Activated CD4-positive, CD25-positive, alpha-beta regulatory T cell (primary cell): ENCODE measurements at regions not wholly inside any gene's neighbourhood (a gene's known extent, or its start where the extent isn't known, plus 50 kb on each side); places are given as distances from the start of the nearest gene placed in this dataset.

Experiments used
- DNase-seq, 4 experiments: peaks; one replicate each; lab custom pipeline; 2025; lab: John Stamatoyannopoulos, UW

- no peak for DNase-seq
Observed at GRCh38 chr3:106175276-106175675, 306.5 kb upstream of the CBLB start.

DNA sequence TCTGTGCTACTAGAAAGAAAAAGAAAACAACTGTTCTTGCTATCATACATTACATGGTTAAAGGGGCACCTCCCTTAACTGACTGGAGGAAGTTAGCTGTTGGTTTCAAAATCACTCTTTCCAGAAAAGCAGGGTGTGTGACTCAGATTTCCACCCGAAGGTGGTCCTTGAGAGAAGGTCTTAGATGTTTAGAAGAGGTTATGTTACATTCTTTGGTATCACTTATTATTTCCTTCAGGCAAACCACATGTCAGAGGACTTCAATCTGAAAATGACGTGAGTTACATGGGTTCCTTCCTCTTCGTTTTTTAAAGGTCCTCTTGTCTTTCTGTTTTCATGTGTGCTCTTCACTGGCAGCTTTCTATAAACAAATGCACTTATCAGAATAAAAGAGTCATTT is 307.9 kb upstream of the CBLB start:
- DNase-seq, result peak; percentile 2 to 11 (median 4)

GRCh38 chr3:106182950-106183511 is 314.2 kb upstream of the CBLB start:
- DNase-seq, result no peak

DNA sequence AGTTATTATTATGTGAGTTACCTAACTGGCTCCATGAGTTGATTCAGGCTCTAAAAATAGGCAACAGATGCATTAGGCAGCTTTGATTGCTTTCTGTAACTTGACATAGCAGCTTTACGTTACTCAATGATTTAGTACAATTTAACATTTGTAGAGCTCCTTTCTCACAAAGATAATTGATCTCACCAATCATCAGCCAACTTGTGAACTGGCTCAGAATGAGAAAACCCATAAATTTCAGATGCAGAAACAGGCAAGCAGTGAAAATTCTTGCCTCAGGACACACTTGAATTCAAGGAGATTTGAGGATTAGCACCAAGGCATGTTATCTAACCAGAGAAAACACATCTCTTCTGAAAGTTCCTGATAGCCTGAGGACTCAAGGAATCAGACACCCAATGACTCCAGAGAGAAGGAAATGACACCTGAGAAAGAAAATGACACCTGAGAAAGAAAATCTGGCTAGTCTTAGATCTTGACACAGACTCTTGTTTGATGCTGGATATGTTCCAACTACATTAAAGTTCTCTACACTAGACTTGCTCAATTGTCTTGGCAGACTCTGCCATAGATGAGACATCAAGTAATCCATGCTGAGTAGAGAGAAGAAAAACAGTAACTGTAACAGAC is 315.1 kb upstream of the CBLB start:
- DNase-seq, result no peak

DNA sequence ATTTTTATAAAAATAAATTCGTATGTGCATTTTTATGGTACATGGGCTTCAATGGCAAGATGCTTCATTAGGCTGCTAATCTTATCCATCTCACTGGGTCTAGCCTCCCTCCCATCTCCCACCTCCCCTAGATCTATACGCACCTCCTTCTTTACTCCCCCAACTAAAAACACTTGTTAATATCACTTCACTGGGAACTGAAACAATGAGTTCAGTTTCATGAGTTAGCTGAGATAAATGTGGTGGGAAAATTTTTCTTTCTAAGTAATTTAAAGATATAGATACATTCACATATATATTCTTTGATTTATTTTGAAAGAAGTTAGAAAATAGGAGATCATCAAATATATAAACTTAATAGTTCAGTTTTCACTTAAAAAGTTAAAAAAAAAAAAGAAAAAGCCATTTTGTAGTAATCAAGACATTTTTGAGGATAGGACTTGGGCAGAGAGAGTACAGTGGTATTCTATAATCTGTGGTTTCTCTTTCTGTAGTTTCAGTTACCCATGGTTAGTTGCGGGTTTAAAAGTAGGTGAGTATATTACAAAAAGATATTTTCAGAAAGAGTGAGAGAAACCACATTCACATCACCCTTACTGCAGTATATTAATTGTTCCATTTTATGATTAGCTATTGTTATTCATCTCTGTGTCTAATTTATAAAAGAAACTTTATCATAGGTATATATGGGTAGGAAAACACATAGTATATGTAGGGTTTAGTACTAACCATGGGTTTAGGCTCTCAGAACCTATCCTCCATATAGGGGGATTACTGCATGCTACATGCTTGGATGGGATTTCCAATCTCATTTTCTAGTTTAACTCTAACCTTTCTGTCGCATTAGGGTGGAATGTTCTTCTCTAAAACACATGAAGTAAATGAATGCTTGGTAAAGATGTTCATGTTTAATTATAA is 316.0 kb upstream of the CBLB start:
- DNase-seq, result no peak

- no peak for DNase-seq
Observed at GRCh38 chr3:106185949-106186348, 317.1 kb upstream of the CBLB start.

DNA sequence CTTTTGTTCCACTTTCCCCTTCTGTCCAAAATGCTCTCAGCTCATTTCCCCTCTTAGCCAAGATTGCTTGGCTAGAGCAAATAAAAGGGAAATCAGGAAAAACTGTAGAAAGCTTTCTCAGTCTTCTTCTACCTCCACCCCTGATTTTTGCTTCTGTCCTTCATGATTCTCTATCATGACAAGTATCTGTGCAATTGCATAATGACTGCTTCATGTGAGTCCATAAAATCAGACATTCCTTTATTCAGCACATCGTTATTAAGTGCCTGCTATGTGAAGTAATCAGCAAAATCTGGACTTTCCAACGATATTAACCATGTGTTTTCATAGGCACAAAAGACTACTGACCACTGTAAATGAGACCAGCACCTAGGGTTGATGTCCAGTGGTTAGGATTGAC is 321.5 kb upstream of the CBLB start:
- DNase-seq, result no peak

DNA sequence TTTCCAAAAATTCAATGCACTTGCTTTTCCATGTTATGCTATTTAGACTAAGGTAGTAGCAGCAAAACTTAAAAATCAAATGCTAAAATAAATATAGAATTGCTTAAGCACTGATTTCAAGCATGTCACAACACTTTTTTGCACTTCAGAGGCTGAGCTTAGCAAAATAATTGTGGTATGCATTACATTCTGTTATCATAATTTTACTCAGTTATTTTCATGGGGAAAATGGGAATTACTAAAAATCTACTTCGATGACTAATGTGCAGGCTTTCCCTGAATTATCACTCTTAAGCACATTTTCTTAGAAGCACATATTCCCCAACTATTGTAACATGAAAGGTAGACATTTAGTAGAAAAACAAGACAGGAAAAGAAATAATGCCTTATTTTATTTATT is 322.4 kb upstream of the CBLB start:
- no peak for DNase-seq

GRCh38 chr3:106191913-106192312 is 323.1 kb upstream of the CBLB start:
- DNase-seq, result no peak

GRCh38 chr3:106193876-106194275 is 325.1 kb upstream of the CBLB start:
- no peak for DNase-seq

DNA sequence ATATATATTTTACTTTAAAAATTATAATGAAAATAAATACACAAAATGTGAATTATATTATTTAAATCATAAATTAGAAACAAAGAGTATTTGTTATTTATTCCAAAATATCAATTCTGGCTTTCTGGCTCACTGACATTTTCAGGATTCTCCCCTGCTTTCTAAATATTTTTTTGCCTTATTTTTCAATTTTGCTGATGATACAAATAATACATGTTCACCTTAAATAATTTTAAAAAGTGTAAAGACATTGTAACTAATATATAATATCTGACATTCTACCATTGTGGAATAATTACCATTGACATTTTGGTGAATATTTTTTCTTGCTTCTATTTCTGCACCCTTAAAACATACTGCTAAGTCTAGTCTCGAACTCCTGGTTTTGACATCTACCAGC is 325.9 kb upstream of the CBLB start:
- DNase-seq, result no peak

DNA sequence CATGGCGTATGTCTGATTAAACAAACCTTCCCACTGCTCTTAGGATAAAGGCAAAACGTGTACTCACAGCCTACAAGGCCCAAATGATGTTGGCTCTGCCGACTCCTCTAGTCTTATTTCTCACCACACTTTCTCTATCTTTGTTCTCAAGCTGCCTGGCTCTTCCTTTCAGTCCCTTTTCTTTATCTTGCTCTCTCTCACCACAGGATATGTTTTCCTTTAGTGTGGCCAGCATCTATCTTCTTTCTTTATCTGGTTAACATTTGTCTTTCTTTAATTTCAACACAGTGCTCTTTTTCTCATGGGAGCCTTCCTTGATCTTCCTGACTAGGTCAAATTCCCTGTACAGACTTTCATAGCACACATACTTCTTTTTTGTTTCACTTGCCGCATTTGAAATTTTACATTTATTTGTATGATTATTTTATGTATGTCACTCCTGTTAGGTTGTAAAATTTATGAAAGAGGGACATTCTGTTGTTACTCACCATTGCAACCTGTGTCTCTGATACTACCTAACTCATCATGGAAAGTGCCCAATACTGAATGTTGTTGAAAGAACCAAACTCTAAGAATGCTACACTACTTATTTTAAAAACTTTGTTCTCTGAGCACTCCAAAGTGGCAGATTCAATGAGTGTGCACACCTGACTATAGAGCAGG is 328.9 kb upstream of the CBLB start:
- DNase-seq, result no peak

- DNase-seq, result no peak
Observed at GRCh38 chr3:106204160-106204868, 335.5 kb upstream of the CBLB start.

GRCh38 chr3:106206146-106206545 is 337.3 kb upstream of the CBLB start:
- no peak for DNase-seq

GRCh38 chr3:106206613-106207012 is 337.8 kb upstream of the CBLB start:
- DNase-seq, result no peak

GRCh38 chr3:106208251-106208650 is 339.4 kb upstream of the CBLB start:
- DNase-seq, result no peak

DNA sequence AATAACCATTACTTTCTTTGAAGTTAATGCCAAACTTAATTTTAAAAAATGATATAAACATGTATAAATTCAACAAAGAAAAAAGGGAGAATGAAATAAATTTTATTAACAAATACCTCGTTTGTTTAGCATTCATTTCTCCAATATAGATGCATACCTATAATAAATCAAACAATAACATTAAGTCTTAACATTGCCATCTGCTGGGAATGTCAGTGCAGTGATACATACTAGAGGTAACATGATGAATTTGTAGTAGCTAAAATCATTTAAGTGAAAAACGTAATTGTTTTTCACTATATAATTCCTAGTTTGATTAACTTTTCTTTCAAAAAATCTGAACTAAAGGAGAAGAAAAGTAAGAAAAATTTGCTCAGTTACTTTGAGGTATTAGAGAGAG is 340.2 kb upstream of the CBLB start:
- DNase-seq, result no peak

DNA sequence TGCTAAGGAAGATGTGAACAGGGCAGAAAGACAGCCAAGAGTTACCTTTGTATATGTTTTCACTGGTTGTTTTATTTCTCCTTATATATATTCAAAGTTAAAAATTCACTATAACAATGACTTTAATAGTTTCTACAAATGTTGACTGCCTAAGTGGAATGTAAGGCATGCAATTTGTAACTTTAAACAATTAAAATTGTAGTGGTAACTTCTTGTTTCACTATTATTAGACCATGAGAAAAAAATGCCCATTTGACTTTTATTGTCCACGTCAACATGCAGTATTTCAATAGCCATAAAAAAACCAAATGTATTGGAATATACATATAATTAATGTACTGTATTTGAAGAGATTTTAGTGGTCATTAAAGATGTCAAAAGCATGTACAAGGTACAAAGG is 340.7 kb upstream of the CBLB start:
- no peak for DNase-seq

DNA sequence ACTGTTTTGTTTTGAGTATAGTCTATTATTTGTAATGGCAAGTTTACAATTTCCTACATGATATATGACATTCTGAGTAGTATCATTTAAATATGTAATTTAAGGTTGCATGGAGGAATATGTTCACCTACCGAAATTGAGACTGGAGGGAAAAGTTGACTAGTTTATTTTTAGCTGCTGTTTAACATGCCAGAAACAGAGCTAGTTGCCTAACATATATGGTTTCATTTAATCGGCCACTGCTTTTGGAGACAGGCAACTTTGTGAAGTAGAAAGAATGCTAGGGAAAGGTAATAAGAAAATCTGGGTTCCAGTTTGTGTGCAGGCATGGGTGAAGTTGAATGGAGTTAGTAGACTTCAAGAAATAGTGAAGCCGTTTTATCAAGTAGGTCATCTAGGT is 342.1 kb upstream of the CBLB start:
- no peak for DNase-seq

- DNase-seq, result no peak
Observed at GRCh38 chr3:106212665-106213222, 343.9 kb upstream of the CBLB start.

- DNase-seq, result no peak
Observed at GRCh38 chr3:106213954-106214353, 345.1 kb upstream of the CBLB start.

- no peak for DNase-seq
Observed at GRCh38 chr3:106214641-106215040, 345.8 kb upstream of the CBLB start.
